Central memory CD4-positive, alpha-beta T cell (primary cell): ENCODE measurements at regions not wholly inside any gene's neighbourhood (a gene's known extent, or its start where the extent isn't known, plus 50 kb on each side); places are given as distances from the start of the nearest gene placed in this dataset.

Experiments
- DNase-seq: peaks from one replicate; pipeline ENCODE4 v3.0.0; 2022

GRCh38 chr18:72180689-72181088, 363.5 kb downstream of the CBLN2 start:
- DNase-seq = no peak

GRCh38 chr18:72174972-72175649, 369.0 kb downstream of the CBLN2 start:
- DNase-seq = no peak

GRCh38 chr18:72171596-72171995, 372.5 kb downstream of the CBLN2 start:
- no peak for DNase-seq

- no peak for DNase-seq
These were observed 382.5 kb downstream of the CBLN2 start for GRCh38 chr18:72161691-72162090.

GRCh38 chr18:72160510-72161445, 383.4 kb downstream of the CBLN2 start:
- DNase-seq = no peak

GRCh38 chr18:72155327-72155726, 388.8 kb downstream of the CBLN2 start:
- DNase-seq = no peak

GRCh38 chr18:72154926-72155325, 389.2 kb downstream of the CBLN2 start:
- no peak for DNase-seq

- DNase-seq = no peak
These were observed 391.2 kb downstream of the CBLN2 start for GRCh38 chr18:72152935-72153334.

- no peak for DNase-seq
These were observed 396.3 kb downstream of the CBLN2 start for GRCh38 chr18:72147830-72148229.

GRCh38 chr18:72140007-72140406, 404.1 kb downstream of the CBLN2 start:
- DNase-seq = no peak

- DNase-seq = no peak
These were observed 415.5 kb downstream of the CBLN2 start for GRCh38 chr18:72128649-72129048.

- no peak for DNase-seq
These were observed 422.0 kb downstream of the CBLN2 start for GRCh38 chr18:72122103-72122502.

GRCh38 chr18:72119082-72119481, 425.1 kb downstream of the CBLN2 start:
- no peak for DNase-seq

- no peak for DNase-seq
These were observed 429.1 kb downstream of the CBLN2 start for GRCh38 chr18:72114801-72115594.

GRCh38 chr18:72107647-72108383, 436.3 kb downstream of the CBLN2 start:
- DNase-seq = no peak

GRCh38 chr18:72104851-72105250, 439.3 kb downstream of the CBLN2 start:
- DNase-seq = no peak

- DNase-seq = no peak
These were observed 441.7 kb downstream of the CBLN2 start for GRCh38 chr18:72102412-72102811.

- no peak for DNase-seq
These were observed 443.6 kb downstream of the CBLN2 start for GRCh38 chr18:72100465-72101004.

- DNase-seq = no peak
These were observed 452.8 kb downstream of the CBLN2 start for GRCh38 chr18:72091369-72091768.

- no peak for DNase-seq
These were observed 454.7 kb downstream of the CBLN2 start for GRCh38 chr18:72089432-72089831.

GRCh38 chr18:72086421-72086820, 457.7 kb downstream of the CBLN2 start:
- no peak for DNase-seq

- DNase-seq = no peak
These were observed 469.1 kb downstream of the CBLN2 start for GRCh38 chr18:72075040-72075439.
